Parathyroid adenoma (tissue), 2 donors: ENCODE measurements at regions not wholly inside any gene's neighbourhood (a gene's known extent, or its start where the extent isn't known, plus 50 kb on each side); places are given as distances from the start of the nearest gene placed in this dataset.

Source experiments
- H2AFZ ChIP-seq: fragments of 300-600 bp; sonication (generic); one replicate; pipeline ENCODE4 v1.7.0; 2017; ENCODE audit warnings: antibody characterized with exemption, mild to moderate bottlenecking
- H3K27ac ChIP-seq: fragments of 300-600 bp; sonication (generic); one replicate; pipeline ENCODE4 v1.7.0; 2017
- H3K27me3 ChIP-seq: fragments of 300-600 bp; sonication (generic); one replicate; pipeline ENCODE4 v1.7.0; 2017; ENCODE audit warnings: low read length; ENCODE audit not compliant: control insufficient read depth, insufficient read depth
- H3K36me3 ChIP-seq: fragments of 300-600 bp; sonication (generic); one replicate; pipeline ENCODE4 v1.7.0; 2017; ENCODE audit warnings: low read length; ENCODE audit not compliant: control insufficient read depth, insufficient read depth
- H3K4me1 ChIP-seq: fragments of 300-600 bp; sonication (generic); one replicate; pipeline ENCODE4 v1.7.0; 2017; ENCODE audit warnings: control low read depth
- H3K4me2 ChIP-seq: fragments of 300-600 bp; sonication (generic); one replicate; pipeline ENCODE4 v1.7.0; 2017; ENCODE audit warnings: low read length
- H3K4me3 ChIP-seq: fragments of 300-600 bp; sonication (generic); one replicate; pipeline ENCODE4 v1.7.0; 2017; ENCODE audit warnings: low read depth, low read length
- H3K79me2 ChIP-seq: fragments of 300-600 bp; sonication (generic); one replicate; pipeline ENCODE4 v1.7.0; 2017; ENCODE audit warnings: control low read depth
- H3K9ac ChIP-seq: fragments of 300-600 bp; sonication (generic); one replicate; pipeline ENCODE4 v1.7.0; 2017; ENCODE audit warnings: mild to moderate bottlenecking
- H3K9me3 ChIP-seq: fragments of 300-600 bp; sonication (generic); one replicate; pipeline ENCODE4 v1.7.0; 2017; ENCODE audit warnings: low read length; ENCODE audit not compliant: control insufficient read depth
- TF ChIP-seq, protein P1 (sequence below): fragments of 300-600 bp; sonication (generic); IDR thresholded peaks from one replicate; pipeline ENCODE4 v1.7.0; 2017; ENCODE audit warnings: antibody characterized with exemption, mild to moderate bottlenecking
- donor health status: primary hyperparathyroidism.

DNA sequence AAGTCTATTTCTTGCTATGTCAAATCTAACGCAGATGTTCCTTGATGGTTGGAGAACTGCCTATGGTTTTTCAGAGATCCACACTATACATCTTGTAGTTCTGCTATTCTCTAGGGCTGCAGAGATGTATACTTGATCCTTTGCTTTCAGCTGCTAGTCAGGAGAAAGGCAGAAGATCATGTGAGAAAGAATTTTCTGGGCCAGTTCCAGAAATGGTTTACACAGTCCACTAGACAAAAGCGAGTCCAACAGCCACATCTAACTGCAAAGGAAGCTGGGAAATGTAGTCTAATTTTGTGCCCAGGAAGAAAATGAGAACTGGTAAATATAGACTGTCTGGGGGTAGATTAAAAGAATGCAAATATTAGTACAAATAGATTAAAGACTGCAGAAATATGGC is 394.3 kb upstream of the SLIT2 start:
- Histone ChIP-seq H3K4me3 (no peak overlapping the region), H3K27me3 (no peaks in the 10 kb centered on the region), H3K9me3 (no peaks in the 10 kb centered on the region), H3K4me2 (no peak overlapping the region), H2AFZ (no peak overlapping the region), H3K4me1 (no peaks in the 10 kb centered on the region), H3K27ac (no peak overlapping the region), H3K36me3 (peaks cover 1% of the 10 kb centered on the region), H3K79me2 (no peaks in the 10 kb centered on the region), H3K9ac (no peak overlapping the region)
- TF ChIP-seq, protein P1, sequence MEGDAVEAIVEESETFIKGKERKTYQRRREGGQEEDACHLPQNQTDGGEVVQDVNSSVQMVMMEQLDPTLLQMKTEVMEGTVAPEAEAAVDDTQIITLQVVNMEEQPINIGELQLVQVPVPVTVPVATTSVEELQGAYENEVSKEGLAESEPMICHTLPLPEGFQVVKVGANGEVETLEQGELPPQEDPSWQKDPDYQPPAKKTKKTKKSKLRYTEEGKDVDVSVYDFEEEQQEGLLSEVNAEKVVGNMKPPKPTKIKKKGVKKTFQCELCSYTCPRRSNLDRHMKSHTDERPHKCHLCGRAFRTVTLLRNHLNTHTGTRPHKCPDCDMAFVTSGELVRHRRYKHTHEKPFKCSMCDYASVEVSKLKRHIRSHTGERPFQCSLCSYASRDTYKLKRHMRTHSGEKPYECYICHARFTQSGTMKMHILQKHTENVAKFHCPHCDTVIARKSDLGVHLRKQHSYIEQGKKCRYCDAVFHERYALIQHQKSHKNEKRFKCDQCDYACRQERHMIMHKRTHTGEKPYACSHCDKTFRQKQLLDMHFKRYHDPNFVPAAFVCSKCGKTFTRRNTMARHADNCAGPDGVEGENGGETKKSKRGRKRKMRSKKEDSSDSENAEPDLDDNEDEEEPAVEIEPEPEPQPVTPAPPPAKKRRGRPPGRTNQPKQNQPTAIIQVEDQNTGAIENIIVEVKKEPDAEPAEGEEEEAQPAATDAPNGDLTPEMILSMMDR, result no peak

DNA sequence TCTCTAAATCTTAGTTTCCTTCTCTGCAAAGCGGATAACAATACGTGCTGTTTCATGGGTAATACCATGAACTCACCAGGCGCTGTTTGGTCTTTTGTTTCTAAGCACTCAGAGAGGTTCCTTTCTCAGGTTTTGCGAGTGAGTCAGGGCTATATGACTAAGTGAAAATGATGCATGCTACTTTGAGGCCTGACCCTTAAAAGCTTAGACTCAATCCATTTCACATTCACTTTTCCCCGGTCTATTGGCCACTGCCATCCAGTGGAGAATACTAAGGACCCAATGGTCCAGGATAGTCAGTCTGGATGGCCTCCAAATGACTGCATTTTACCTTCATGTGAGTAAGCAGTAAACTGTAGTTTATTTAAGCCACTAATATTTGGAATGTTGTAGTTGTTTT is 400.8 kb upstream of the SLIT2 start:
- Histone ChIP-seq H3K27me3 (no peaks in the 10 kb centered on the region), H3K9ac (no peak overlapping the region), H2AFZ (no peak overlapping the region), H3K4me3 (no peak overlapping the region), H3K27ac (no peak overlapping the region), H3K4me1 (no peaks in the 10 kb centered on the region), H3K4me2 (no peak overlapping the region), H3K79me2 (no peaks in the 10 kb centered on the region), H3K36me3 (peaks cover 2% of the 10 kb centered on the region), H3K9me3 (no peaks in the 10 kb centered on the region)
- TF ChIP-seq, protein P1, result no peak

DNA sequence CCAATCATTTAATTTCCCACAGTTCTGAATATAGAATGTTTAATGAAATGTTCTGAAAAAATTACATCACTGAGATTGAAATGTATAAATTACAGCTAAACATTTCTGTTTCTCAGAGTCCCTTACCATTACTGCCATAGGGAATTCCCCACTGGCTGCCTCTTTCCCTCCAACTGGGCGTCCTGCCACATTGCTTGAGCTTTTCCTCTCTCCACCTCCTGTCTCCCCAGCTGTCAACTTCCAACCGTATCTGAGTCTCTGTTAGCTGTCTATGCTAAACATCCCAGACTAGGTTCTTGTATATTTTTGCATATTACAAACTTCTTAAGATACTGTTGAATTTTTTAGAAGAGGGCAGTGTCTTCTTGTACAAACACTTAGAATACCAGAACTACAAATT is 407.3 kb upstream of the SLIT2 start:
- H3K4me1 ChIP-seq, result no peaks in the 10 kb centered on the region
- no peak overlapping the region for H3K4me2 ChIP-seq
- no peak overlapping the region for H3K9ac ChIP-seq
- TF ChIP-seq, protein P1, result no peak
- no peaks in the 10 kb centered on the region for H3K9me3 ChIP-seq
- no peak overlapping the region for H2AFZ ChIP-seq
- H3K27me3 ChIP-seq, result no peaks in the 10 kb centered on the region
- no peak overlapping the region for H3K4me3 ChIP-seq
- no peak overlapping the region for H3K27ac ChIP-seq
- H3K79me2 ChIP-seq, result no peaks in the 10 kb centered on the region
- no peaks in the 10 kb centered on the region for H3K36me3 ChIP-seq

DNA sequence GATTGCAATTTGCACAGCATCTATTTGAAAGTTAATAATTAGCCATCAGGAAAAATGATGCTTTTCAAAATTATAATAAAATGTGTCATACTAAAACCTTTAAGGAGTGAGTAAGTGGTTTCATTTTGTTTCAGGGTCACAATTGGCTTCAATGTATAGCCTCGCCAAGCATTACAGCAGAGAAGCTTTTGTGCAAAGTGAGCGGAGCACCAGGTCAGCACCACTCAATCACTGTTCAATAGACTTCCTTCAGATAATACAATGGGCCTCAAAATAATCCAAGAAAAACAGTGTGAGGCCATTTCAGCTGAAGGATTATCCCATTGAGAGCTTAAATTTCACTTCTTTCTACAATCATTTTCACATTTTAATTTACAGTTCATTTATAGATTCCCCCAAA is 409.2 kb upstream of the SLIT2 start:
- no peak overlapping the region for H3K4me3 ChIP-seq

DNA sequence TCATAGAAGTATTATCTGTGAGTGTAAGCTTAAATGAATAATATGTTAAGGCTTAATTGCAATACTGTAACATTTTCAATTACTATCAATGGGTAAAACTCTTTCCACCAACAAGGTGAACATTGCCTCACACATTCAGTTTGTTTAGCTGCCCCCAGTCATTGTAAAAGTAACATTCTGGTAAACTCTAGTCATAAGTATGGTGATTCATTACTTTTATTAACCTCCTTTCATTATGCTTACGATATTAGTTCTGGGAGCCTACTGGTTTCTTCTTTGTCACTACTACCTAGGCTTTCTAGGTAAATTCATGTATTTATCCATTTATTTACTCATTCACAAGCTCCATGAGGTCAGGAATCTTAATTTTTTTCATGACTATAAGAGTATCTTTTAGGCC is 412.8 kb upstream of the SLIT2 start:
- Histone ChIP-seq H3K9me3 (no peaks in the 10 kb centered on the region), H3K36me3 (no peaks in the 10 kb centered on the region), H3K27ac (no peak overlapping the region), H3K4me2 (no peak overlapping the region), H3K9ac (no peak overlapping the region), H3K4me3 (no peak overlapping the region), H3K79me2 (no peaks in the 10 kb centered on the region), H2AFZ (no peak overlapping the region), H3K27me3 (no peaks in the 10 kb centered on the region), H3K4me1 (no peaks in the 10 kb centered on the region)
- TF ChIP-seq, protein P1, result no peak

More for the DNA sequence above, 409.2 kb upstream of the SLIT2 start:
- Histone ChIP-seq H2AFZ (no peak overlapping the region), H3K4me1 (no peaks in the 10 kb centered on the region), H3K79me2 (no peaks in the 10 kb centered on the region), H3K9ac (no peak overlapping the region), H3K36me3 (no peaks in the 10 kb centered on the region), H3K27me3 (no peaks in the 10 kb centered on the region), H3K9me3 (no peaks in the 10 kb centered on the region), H3K4me2 (no peak overlapping the region), H3K27ac (no peak overlapping the region)
- TF ChIP-seq, protein P1, result no peak
